ENCODE measurements at regions not wholly inside any gene's neighbourhood (a gene's known extent, or its start where the extent isn't known, plus 50 kb on each side); places are given as distances from the start of the nearest gene placed in this dataset.

GRCh38 chr13:59545007-59545406 is 618.7 kb downstream of the DIAPH3 start:
- no peaks in the 10 kb centered on the region for H3K4me1 Mint-ChIP-seq
- Histone ChIP-seq H3K4me1 (ENCODE audit: control insufficient read depth in 1 of 2, extremely low read depth in 1 of 2, insufficient read depth in 2 of 2, low read length in 2 of 2) (no peaks in the 10 kb centered on the region), H3K36me3 (ENCODE audit: control insufficient read depth in 2 of 2, extremely low read depth in 1 of 2, insufficient read depth in 1 of 2, low read length in 1 of 2) (no peaks in the 10 kb centered on the region), H3K27ac (ENCODE audit: low read length) (no peak overlapping the region), H3K4me3 (ENCODE audit: control insufficient read depth in 1 of 2, extremely low read depth in 1 of 2, low read length in 1 of 2) (no peak overlapping the region), H3K9me3 (no peaks in the 10 kb centered on the region), H3K27me3 (replicated peaks in 1 of 2; ENCODE audit: control insufficient read depth in 2 of 2, extremely low read depth in 1 of 2, insufficient read depth in 2 of 2, low read length in 1 of 2) (peaks cover 0 to 12% of the 10 kb centered on the region in 2 experiments)
- POLR2A ChIA-PET = no interaction called here
- H3K36me3 Mint-ChIP-seq = no peaks in the 10 kb centered on the region
- H3K9me3 Mint-ChIP-seq = peaks cover 3 to 4% (median 3%) of the 10 kb centered on the region in 3 donors
- H3K27ac Mint-ChIP-seq = no peak overlapping the region
- H3K4me3 Mint-ChIP-seq = no peak overlapping the region
- H3K27me3 Mint-ChIP-seq = peaks cover 6 to 7% of the 10 kb centered on the region in 2 donors
- CTCF ChIA-PET = no interaction called here
- DNase-seq (no peak), ATAC-seq (replicated peaks in 1 of 4) (no peak)
- no CpG with 5 or more reads among the region's 1 CpG for WGBS (ENCODE audit: insufficient coverage)

GRCh38 chr13:59546178-59546577 is 617.5 kb downstream of the DIAPH3 start:
- no peaks in the 10 kb centered on the region for H3K36me3 Mint-ChIP-seq
- no peak overlapping the region for H3K4me3 Mint-ChIP-seq
- H3K27ac ChIP-seq (ENCODE audit: low read length) = no peak overlapping the region
- H3K9me3 Mint-ChIP-seq = peaks cover 10 to 12% (median 11%) of the 10 kb centered on the region in 3 donors
- H3K4me3 ChIP-seq (ENCODE audit: control insufficient read depth in 1 of 2, extremely low read depth in 1 of 2, low read length in 1 of 2) = no peak overlapping the region
- H3K27me3 ChIP-seq (replicated peaks in 1 of 2; ENCODE audit: control insufficient read depth in 2 of 2, extremely low read depth in 1 of 2, insufficient read depth in 2 of 2, low read length in 1 of 2) = peaks cover 0 to 12% of the 10 kb centered on the region in 2 experiments
- H3K4me1 Mint-ChIP-seq = no peaks in the 10 kb centered on the region
- no peaks in the 10 kb centered on the region for H3K4me1 ChIP-seq (ENCODE audit: control insufficient read depth in 1 of 2, extremely low read depth in 1 of 2, insufficient read depth in 2 of 2, low read length in 2 of 2)
- H3K36me3 ChIP-seq (ENCODE audit: control insufficient read depth in 2 of 2, extremely low read depth in 1 of 2, insufficient read depth in 1 of 2, low read length in 1 of 2) = no peaks in the 10 kb centered on the region
- ChIA-PET CTCF (no interaction called here), POLR2A (no interaction called here)
- no peaks in the 10 kb centered on the region for H3K9me3 ChIP-seq
- no peak for ATAC-seq (replicated peaks in 1 of 4)
- H3K27me3 Mint-ChIP-seq = peaks cover 6 to 7% of the 10 kb centered on the region in 2 donors
- no peak for DNase-seq
- WGBS (ENCODE audit: insufficient coverage) = 75% methylated on average over 1 of the region's 1 CpG
- H3K27ac Mint-ChIP-seq = no peak overlapping the region

GRCh38 chr13:59547950-59548349 is 615.8 kb downstream of the DIAPH3 start:
- H3K27ac ChIP-seq (ENCODE audit: low read length) = no peak overlapping the region
- no peaks in the 10 kb centered on the region for H3K36me3 ChIP-seq (ENCODE audit: control insufficient read depth in 2 of 2, extremely low read depth in 1 of 2, insufficient read depth in 1 of 2, low read length in 1 of 2)
- H3K4me3 Mint-ChIP-seq = no peak overlapping the region
- peaks cover 0 to 12% of the 10 kb centered on the region in 2 experiments for H3K27me3 ChIP-seq (replicated peaks in 1 of 2; ENCODE audit: control insufficient read depth in 2 of 2, extremely low read depth in 1 of 2, insufficient read depth in 2 of 2, low read length in 1 of 2)
- no peak overlapping the region for H3K4me3 ChIP-seq (ENCODE audit: control insufficient read depth in 1 of 2, extremely low read depth in 1 of 2, low read length in 1 of 2)
- no peaks in the 10 kb centered on the region for H3K36me3 Mint-ChIP-seq
- 100% methylated on average over 1 of the region's 1 CpG for WGBS (ENCODE audit: insufficient coverage)
- H3K9me3 Mint-ChIP-seq = peaks cover 16 to 20% (median 18%) of the 10 kb centered on the region in 3 donors
- ChIA-PET CTCF (no interaction called here), POLR2A (interaction anchor here in 1 of 2 donors (0.6 kb wide), 1 partner anchor 288 kb away, joined by 5 read pairs; no protein-coding TSS in a partner anchor)
- no peaks in the 10 kb centered on the region for H3K4me1 ChIP-seq (ENCODE audit: control insufficient read depth in 1 of 2, extremely low read depth in 1 of 2, insufficient read depth in 2 of 2, low read length in 2 of 2)
- no peak overlapping the region for H3K27ac Mint-ChIP-seq
- H3K4me1 Mint-ChIP-seq = no peaks in the 10 kb centered on the region
- ATAC-seq (replicated peaks in 1 of 4) (no peak), DNase-seq (no peak)
- no peaks in the 10 kb centered on the region for H3K9me3 ChIP-seq
- peaks cover 5 to 6% of the 10 kb centered on the region in 2 donors for H3K27me3 Mint-ChIP-seq

GRCh38 chr13:59562924-59563323 is 600.8 kb downstream of the DIAPH3 start:
- H3K36me3 ChIP-seq (ENCODE audit: control insufficient read depth in 2 of 2, extremely low read depth in 1 of 2, insufficient read depth in 1 of 2, low read length in 1 of 2) = no peaks in the 10 kb centered on the region
- DNase-seq (no peak), ATAC-seq (replicated peaks in 1 of 4) (no peak)
- Mint-ChIP-seq H3K36me3 (no peaks in the 10 kb centered on the region), H3K4me1 (no peaks in the 10 kb centered on the region), H3K9me3 (peaks cover 10 to 29% (median 11%) of the 10 kb centered on the region in 3 donors), H3K27ac (no peak overlapping the region), H3K4me3 (no peak overlapping the region), H3K27me3 (peaks cover 8 to 12% of the 10 kb centered on the region in 2 donors)
- H3K27me3 ChIP-seq (replicated peaks in 1 of 2; ENCODE audit: control insufficient read depth in 2 of 2, extremely low read depth in 1 of 2, insufficient read depth in 2 of 2, low read length in 1 of 2) = peaks cover 0 to 11% of the 10 kb centered on the region in 2 experiments
- 100% methylated on average over 2 of the region's 4 CpGs for WGBS (ENCODE audit: insufficient coverage)
- no peak overlapping the region for H3K4me3 ChIP-seq (ENCODE audit: control insufficient read depth in 1 of 2, extremely low read depth in 1 of 2, low read length in 1 of 2)
- ChIA-PET POLR2A (no interaction called here), CTCF (no interaction called here)
- H3K27ac ChIP-seq (ENCODE audit: low read length) = no peak overlapping the region
- no peaks in the 10 kb centered on the region for H3K4me1 ChIP-seq (ENCODE audit: control insufficient read depth in 1 of 2, extremely low read depth in 1 of 2, insufficient read depth in 2 of 2, low read length in 2 of 2)
- H3K9me3 ChIP-seq = no peaks in the 10 kb centered on the region

- Mint-ChIP-seq H3K4me1 (no peaks in the 10 kb centered on the region), H3K4me3 (no peak overlapping the region), H3K27ac (no peak overlapping the region), H3K36me3 (no peaks in the 10 kb centered on the region), H3K9me3 (peaks cover 7 to 12% (median 11%) of the 10 kb centered on the region in 3 donors), H3K27me3 (peaks cover 17 to 18% of the 10 kb centered on the region in 2 donors)
- POLR2A ChIA-PET = no interaction called here
- Histone ChIP-seq H3K36me3 (ENCODE audit: control insufficient read depth in 2 of 2, extremely low read depth in 1 of 2, insufficient read depth in 1 of 2, low read length in 1 of 2) (no peaks in the 10 kb centered on the region), H3K4me1 (ENCODE audit: control insufficient read depth in 1 of 2, extremely low read depth in 1 of 2, insufficient read depth in 2 of 2, low read length in 2 of 2) (no peaks in the 10 kb centered on the region), H3K9me3 (no peaks in the 10 kb centered on the region), H3K4me3 (ENCODE audit: control insufficient read depth in 1 of 2, extremely low read depth in 1 of 2, low read length in 1 of 2) (no peak overlapping the region), H3K27ac (ENCODE audit: low read length) (no peak overlapping the region), H3K27me3 (replicated peaks in 1 of 2; ENCODE audit: control insufficient read depth in 2 of 2, extremely low read depth in 1 of 2, insufficient read depth in 2 of 2, low read length in 1 of 2) (peaks cover 0 to 11% of the 10 kb centered on the region in 2 experiments)
- CTCF ChIA-PET = no interaction called here
- no peak for DNase-seq
- no CpG with 5 or more reads among the region's 1 CpG for WGBS (ENCODE audit: insufficient coverage)
- ATAC-seq (replicated peaks in 1 of 4) = no peak
Measured at GRCh38 chr13:59566561-59566960, 597.2 kb downstream of the DIAPH3 start.

- DNase-seq (no peak), ATAC-seq (replicated peaks in 1 of 4) (no peak)
- Mint-ChIP-seq H3K9me3 (peaks cover 5 to 9% (median 5%) of the 10 kb centered on the region in 3 donors), H3K4me1 (no peaks in the 10 kb centered on the region), H3K36me3 (no peaks in the 10 kb centered on the region), H3K4me3 (no peak overlapping the region), H3K27ac (no peak overlapping the region), H3K27me3 (peaks cover 20 to 23% of the 10 kb centered on the region in 2 donors)
- no peak overlapping the region for H3K4me3 ChIP-seq (ENCODE audit: control insufficient read depth in 1 of 2, extremely low read depth in 1 of 2, low read length in 1 of 2)
- no peaks in the 10 kb centered on the region for H3K9me3 ChIP-seq
- ChIA-PET CTCF (no interaction called here), POLR2A (interaction anchor here in 1 of 2 donors (0.5 kb wide), 1 partner anchor 16 kb away, joined by 3 read pairs; no protein-coding TSS in a partner anchor)
- no peaks in the 10 kb centered on the region for H3K36me3 ChIP-seq (ENCODE audit: control insufficient read depth in 2 of 2, extremely low read depth in 1 of 2, insufficient read depth in 1 of 2, low read length in 1 of 2)
- H3K27ac ChIP-seq (ENCODE audit: low read length) = no peak overlapping the region
- WGBS (ENCODE audit: insufficient coverage) = 31% methylated on average over 2 of the region's 4 CpGs
- H3K27me3 ChIP-seq (replicated peaks in 1 of 2; ENCODE audit: control insufficient read depth in 2 of 2, extremely low read depth in 1 of 2, insufficient read depth in 2 of 2, low read length in 1 of 2) = peaks cover 0 to 2% of the 10 kb centered on the region in 2 experiments
- H3K4me1 ChIP-seq (ENCODE audit: control insufficient read depth in 1 of 2, extremely low read depth in 1 of 2, insufficient read depth in 2 of 2, low read length in 2 of 2) = no peaks in the 10 kb centered on the region
Measured at GRCh38 chr13:59568306-59568705, 595.4 kb downstream of the DIAPH3 start.

GRCh38 chr13:59570204-59570603 is 593.5 kb downstream of the DIAPH3 start:
- Mint-ChIP-seq H3K36me3 (no peaks in the 10 kb centered on the region), H3K4me3 (no peak overlapping the region), H3K4me1 (no peaks in the 10 kb centered on the region), H3K9me3 (peaks cover 7 to 12% (median 10%) of the 10 kb centered on the region in 3 donors), H3K27ac (no peak overlapping the region), H3K27me3 (peaks cover 14 to 29% of the 10 kb centered on the region in 2 donors)
- no peak overlapping the region for H3K27ac ChIP-seq (ENCODE audit: low read length)
- no peak overlapping the region for H3K4me3 ChIP-seq (ENCODE audit: control insufficient read depth in 1 of 2, extremely low read depth in 1 of 2, low read length in 1 of 2)
- POLR2A ChIA-PET = no interaction called here
- CTCF ChIA-PET = no interaction called here
- no peaks in the 10 kb centered on the region for H3K27me3 ChIP-seq (replicated peaks in 1 of 2; ENCODE audit: control insufficient read depth in 2 of 2, extremely low read depth in 1 of 2, insufficient read depth in 2 of 2, low read length in 1 of 2)
- H3K9me3 ChIP-seq = no peaks in the 10 kb centered on the region
- no peaks in the 10 kb centered on the region for H3K36me3 ChIP-seq (ENCODE audit: control insufficient read depth in 2 of 2, extremely low read depth in 1 of 2, insufficient read depth in 1 of 2, low read length in 1 of 2)
- DNase-seq (no peak), ATAC-seq (replicated peaks in 1 of 4) (no peak)
- H3K4me1 ChIP-seq (ENCODE audit: control insufficient read depth in 1 of 2, extremely low read depth in 1 of 2, insufficient read depth in 2 of 2, low read length in 2 of 2) = no peaks in the 10 kb centered on the region
- 67% methylated on average over 2 of the region's 3 CpGs for WGBS (ENCODE audit: insufficient coverage)

All from T-cell (primary cell).